ENCODE measurements at regions not wholly inside any gene's neighbourhood (a gene's known extent, or its start where the extent isn't known, plus 50 kb on each side); places are given as distances from the start of the nearest gene placed in this dataset.
"Not testable (repeated sequence)": the region's sequence is repeated elsewhere in the genome, so short reads cannot be mapped to it uniquely, and the experiment has no call there.

DNA sequence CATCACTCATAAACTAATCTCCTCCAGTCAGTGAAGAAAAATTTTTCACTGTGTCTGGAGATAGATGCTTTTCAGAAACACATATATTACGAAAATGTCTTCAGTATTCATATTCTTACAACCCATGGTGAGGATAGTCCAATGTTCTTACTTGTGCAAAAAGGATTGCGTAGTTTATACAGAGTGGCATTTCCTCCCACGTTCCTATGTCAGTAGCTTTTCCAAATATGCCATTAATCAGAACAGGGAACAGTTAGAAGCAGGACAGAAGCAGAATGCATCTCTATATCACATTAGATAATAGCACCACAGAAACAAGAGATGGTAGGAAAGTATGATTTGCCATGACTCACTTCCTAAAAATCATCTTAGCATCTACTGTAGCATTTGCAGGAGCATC is 282.9 kb downstream of the SLITRK5 start:
- DNase-seq, result no peak
- intact Hi-C loops (cut with DNase I, micrococcal nuclease), result no loop called here
- ATAC-seq, result no peak

DNA sequence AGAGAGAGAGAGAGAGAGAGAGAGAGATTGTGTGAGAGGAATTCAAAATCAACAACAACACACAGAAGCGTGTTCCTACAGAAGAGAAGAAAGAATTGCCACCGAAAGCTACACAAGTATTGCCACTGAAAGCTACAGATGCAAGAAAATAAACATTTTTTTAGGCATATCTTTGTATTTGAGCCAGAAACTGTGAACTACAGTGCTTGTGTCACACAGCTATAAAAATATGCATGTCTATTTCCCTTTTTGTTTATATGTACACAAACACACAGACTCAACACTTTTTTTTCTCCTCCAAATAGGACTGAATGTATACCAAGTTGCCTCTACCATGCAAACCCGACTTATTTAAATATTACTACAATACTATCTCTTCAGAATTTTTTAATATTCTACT is 290.4 kb downstream of the SLITRK5 start:
- intact Hi-C loops (cut with DNase I, micrococcal nuclease), result no loop called here

DNA sequence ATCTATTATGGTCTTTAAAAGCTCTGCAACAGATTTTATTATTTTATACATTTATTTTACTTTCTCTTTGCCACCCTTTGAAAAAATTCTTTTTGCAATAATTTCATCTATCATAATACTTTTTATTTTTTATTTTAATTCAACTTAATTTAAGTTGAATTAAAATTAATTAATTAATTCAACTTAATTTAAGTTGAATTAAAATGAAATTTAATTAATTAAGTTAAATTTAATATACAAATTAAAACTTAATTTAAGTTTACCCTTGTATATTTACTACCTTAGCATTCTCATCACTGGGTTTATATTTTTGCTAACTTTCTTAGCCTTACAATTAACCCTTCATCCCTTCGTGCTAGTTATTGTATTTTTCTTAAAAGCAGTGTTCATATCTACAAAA is 301.4 kb downstream of the SLITRK5 start:
- ATAC-seq, result no peak
- intact Hi-C loops (cut with DNase I, micrococcal nuclease), result no loop called here
- no peak for DNase-seq

More for the DNA sequence above, 290.4 kb downstream of the SLITRK5 start:
- DNase-seq (no peak), ATAC-seq (no peak)

DNA sequence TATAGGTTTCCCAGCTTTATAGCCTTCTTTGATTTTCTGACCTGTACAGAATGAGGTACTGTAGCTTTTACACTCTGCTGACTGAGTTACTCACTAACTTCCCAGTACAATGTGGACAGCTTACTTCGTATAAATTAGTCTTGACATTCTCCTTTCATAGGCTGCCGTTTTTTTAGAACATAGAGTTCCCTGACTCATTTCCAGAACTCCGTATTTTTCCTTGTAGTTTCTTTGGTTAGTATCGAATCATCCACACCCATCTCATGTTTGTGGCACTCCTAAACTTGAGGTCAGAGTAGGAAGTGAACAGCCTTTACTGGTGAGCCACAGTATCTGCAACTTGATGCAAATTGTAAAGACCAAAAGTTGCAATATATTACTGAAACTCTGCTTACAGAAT is 303.9 kb downstream of the SLITRK5 start:
- intact Hi-C loops (cut with DNase I, micrococcal nuclease), result no loop called here
- no peak for ATAC-seq
- no peak for DNase-seq

DNA sequence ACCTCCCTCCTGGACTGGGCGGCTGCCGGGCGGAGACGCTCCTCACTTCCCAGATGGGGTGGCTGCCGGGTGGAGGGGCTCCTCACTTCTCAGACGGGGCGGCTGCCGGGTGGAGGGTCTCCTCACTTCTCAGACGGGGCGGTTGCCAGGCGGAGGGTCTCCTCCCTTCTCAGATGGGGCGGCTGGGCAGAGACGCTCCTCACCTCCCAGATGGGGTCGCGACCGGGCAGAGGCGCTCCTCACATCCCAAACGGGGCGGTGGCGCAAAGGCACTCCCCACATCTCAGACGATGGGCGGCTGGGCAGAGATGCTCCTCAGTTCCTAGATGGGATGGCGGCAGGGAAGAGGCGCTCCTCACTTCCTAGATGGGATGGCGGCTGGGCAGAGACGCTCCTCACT is 305.5 kb downstream of the SLITRK5 start:
- intact Hi-C loops (cut with DNase I, micrococcal nuclease); DNase-seq; ATAC-seq: not testable (repeated sequence)

DNA sequence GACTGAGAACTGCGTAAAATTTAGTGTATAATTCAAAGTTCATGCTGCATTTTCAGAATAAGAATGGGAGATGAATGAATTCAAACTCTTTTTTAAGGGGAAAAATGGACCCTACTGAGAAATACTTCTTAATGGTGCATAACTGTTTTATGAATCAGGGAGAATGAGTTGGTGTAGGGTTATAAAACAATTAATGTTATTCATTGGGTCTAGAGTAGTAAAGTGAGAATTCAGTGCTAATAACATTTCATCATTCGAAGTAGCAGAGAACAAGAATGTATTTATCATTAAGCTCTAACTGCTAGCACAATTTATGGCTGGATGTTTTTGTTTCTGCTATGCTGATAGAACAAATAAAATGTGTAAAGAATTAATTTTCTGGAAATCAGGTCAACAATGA is 310.2 kb downstream of the SLITRK5 start:
- DNase-seq (no peak), ATAC-seq (no peak)
- intact Hi-C loops (cut with DNase I, micrococcal nuclease), result no loop called here

DNA sequence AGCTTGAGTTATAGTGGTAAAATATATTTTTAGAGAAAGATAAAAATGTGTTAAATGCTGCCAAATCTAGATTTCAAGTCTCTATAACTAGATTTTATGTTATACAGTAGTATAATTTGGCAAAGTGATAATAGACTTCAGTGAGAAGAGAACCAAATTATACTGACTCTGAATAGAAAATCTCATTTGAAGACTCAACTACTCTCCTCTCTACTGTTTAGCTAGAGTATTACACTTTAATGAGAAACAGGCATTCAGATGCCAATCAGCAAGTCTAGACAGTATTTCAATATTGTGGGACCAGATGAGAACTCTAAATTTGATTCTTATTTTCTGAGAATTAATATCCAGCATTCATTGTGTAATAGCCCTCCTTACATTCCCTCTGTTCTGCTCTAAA is 311.2 kb downstream of the SLITRK5 start:
- ATAC-seq (no peak), DNase-seq (no peak)
- intact Hi-C loops (cut with DNase I, micrococcal nuclease), result no loop called here

DNA sequence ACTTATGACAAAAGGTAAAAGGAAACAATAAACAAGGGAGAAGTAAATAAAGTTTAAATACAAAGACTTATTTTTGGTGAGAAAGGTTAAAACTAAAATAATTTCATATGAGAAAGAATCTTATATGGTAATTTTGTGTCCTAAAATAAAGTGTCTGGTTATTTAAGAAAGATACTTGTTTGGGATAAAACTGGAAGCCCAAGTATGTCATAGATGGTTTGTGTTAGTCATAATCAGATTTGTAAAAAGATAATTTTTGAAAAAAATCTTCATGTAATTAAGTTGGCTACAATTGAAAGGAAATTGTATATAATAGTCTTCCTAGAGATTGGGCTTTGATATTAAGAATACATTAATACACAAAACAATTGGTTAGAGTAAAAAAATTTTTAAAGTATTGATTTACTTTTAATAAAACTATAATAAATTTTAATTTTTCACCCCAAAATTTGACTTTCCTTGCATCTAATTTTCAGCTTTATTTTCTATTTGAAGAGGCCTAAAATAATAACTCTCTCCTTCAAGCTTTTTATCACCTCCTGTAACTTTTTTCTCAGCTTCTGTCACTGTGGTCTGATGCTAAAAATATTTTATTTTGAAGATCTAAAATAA is 315.6 kb downstream of the SLITRK5 start:
- intact Hi-C loops (cut with DNase I, micrococcal nuclease), result no loop called here
- DNase-seq (no peak), ATAC-seq (no peak)

DNA sequence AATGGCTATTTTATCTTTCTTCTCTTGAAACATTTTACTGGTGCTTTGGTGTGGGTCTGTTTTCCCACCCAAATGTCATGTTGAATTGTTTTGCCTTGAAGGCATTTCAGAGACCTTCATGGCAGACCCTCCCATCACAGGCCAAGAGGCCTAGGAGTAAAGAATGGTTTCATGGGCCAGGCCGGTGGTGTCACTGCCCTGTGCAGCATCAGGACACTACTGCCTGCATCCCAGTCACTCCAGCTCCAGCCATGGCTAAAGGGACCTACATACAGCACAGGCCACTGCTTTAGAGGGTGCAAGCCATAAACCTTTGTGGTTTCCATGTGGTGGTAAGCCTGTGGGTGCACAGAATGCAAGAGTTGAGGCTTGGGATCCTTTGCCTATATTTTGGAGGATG is 326.9 kb downstream of the SLITRK5 start:
- ATAC-seq (no peak), DNase-seq (no peak)
- intact Hi-C loops (cut with DNase I, micrococcal nuclease), result no loop called here

DNA sequence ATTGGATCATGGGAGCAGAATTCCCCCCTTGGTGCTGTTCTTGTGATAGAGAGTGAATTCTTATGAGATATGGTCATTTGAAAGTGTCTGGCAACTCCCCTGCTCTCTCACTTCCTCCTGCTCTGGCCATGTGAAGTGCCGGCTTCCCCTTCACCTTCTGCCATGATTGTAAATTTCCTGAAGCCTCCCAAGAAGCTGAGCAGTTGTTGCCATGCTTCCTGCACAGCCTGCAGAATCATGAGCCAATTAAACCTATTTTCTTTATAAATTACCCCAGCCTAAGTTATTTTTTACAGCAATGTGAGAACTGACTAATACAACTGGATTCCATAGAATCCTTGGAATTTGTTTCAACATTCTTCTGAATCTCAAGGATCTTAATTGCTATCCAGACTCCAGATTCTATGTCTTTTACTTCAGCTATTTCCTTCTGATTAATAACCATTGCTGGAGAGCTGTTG is 328.1 kb downstream of the SLITRK5 start:
- ATAC-seq (no peak), DNase-seq (no peak)
- intact Hi-C loops (cut with DNase I, micrococcal nuclease), result no loop called here

DNA sequence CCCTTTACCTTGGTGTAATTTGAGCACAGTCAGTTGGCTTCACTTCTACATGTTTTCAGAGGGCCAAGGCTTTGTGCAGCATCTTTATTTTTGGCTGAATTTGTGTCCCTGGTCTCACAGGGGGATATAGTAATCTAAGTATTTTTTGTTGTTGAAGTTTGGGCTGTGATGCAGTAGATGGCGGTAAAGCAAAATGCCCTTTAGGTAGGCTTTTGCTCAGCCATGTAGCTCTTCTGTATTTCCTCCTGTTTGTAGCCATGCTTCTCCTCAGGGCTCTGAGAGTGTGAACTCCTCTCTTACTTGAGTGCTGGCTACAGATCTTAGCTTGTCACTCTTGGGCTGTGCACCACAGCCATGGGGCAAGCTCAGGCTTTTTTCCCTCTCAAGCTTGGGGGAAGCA is 328.6 kb downstream of the SLITRK5 start:
- intact Hi-C loops (cut with DNase I, micrococcal nuclease), result no loop called here
- ATAC-seq (no peak), DNase-seq (no peak)

DNA sequence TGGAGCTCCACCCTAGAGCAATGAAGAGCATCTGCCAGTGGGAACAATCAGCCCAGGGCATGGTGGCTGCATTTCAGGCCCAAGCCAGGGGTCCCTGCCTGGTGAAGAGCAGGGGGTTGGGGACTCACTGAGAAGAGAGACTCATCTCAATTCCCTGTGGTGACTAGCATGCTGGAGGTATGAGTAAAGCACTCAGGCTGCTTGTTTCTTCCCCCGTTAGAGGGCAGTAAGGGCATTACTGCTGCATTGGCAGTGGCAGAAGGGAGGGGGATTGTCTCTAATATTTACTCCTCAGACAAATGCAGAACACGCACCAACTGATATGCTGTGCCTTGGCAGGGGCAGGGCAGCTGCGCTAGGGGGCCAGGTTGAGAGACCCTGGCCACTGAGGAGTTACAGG is 329.1 kb downstream of the SLITRK5 start:
- intact Hi-C loops (cut with DNase I, micrococcal nuclease), result no loop called here
- ATAC-seq, result no peak
- no peak for DNase-seq

DNA sequence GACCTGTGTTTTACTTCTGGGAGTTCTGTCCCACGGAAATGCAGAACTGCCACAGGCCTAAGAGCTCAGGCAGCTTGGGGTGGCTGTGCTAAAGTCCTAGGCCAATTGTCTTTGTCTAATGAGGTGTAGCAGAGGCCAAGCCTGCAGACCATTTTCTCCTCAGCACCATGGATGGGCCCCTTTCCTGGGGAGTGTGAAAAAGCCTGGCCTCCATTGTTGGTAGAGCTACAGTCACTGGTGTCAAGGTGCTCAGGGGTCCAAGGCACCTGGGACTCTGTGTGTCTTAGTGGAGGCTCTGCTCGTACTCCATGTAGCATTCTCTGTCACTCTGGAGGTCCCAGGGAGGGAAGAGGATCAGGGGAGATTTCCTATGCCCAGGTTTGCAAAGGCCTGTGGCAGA is 329.6 kb downstream of the SLITRK5 start:
- intact Hi-C loops (cut with DNase I, micrococcal nuclease), result no loop called here
- no peak for ATAC-seq
- DNase-seq, result no peak

DNA sequence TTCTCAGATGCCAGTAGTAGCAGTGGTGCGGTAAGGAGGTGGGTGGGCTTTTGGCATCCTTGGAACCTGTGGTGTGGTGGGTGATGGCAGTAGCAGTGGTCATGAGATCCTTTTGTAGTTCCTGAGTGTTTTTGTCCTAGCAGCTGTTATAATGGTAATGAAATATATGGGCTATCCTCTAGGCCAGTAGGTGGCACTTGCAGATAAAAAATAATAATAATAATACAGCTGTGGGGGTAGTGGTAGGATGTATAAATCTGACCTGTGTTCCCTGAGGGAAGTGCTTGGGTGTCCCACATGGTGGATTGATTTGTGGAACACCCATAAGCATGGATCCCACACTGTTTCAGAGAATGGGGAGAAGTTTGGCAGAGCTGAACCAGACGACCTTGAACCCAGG is 334.0 kb downstream of the SLITRK5 start:
- intact Hi-C loops (cut with DNase I, micrococcal nuclease), result no loop called here
- ATAC-seq (no peak), DNase-seq (no peak)

DNA sequence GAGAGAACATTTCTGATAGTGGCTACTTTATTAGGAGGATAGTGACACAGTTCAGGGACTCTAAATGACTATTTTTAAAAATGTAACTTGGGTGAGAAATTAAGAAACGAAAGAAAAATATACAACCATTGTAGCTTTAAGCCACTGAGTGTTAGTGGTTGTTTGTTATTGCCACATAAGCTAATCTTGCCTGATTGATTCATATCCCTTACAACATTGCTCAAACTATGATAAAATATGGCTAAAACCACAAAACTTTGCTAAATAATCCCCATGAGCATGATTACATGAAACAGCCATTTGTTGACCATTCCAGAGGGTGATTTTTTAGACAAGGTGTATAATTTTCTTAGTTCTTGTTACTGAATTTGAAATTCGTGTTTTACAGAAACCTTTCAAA is 343.4 kb downstream of the SLITRK5 start:
- no peak for DNase-seq
- intact Hi-C loops (cut with DNase I, micrococcal nuclease), result no loop called here
- ATAC-seq, result no peak

DNA sequence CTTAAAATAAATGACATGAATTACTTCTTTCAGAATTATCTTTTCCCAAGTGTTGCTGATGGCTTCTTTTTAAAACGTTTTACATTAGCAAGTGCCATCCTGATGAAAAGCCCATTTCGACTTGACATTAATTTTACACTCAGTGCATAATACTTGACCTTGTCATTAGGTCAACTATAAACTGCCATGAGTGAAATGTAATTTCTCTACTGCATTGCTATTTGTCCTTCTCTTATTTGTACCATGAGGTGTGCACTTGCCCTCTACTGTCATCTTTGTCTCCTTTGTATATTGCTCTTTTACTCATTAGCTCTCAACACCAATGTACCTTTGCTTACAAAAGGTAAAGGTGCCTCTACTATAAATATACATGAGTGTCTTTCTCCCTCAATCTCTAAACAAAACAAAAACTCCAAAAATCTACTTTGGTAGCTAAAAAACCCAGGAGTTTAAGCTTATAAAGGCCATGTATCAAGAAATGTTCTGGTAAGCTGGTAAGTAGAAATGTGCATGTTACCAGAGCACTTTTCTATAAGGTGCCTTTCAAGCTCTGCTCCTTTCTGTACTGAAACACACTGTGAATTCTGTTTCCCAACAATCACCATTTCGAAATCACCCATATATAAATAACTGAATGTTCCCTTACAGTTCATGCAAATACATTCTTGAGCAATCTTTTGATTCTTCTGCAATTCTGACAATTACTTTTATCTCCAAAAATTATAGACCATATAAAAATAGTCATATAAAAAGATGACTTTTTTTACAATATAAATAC is 351.4 kb downstream of the SLITRK5 start:
- intact Hi-C loops (cut with DNase I, micrococcal nuclease), result no loop called here
- no peak for ATAC-seq

DNA sequence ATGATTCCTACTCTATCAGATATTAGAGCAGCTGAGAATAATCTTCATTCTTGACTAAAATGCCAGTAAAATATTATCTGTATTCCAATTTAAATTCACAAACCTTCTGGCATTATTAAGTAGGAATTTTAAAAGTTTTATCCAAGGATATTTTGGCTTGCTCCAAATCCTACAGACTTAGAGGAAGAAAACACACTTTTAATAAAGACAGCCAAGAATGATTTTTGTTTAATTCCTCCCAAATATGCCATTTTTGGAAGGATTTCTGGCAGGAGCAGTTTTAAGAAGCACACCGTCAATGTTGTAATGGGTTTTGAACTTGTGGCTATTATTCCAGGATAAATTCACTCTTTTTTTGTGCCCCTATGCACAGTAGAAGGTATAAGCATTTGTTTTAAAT is 355.1 kb downstream of the SLITRK5 start:
- no peak for DNase-seq
- no peak for ATAC-seq
- intact Hi-C loops (cut with DNase I, micrococcal nuclease), result no loop called here

More for the DNA sequence above, 351.4 kb downstream of the SLITRK5 start:
- no peak for DNase-seq

DNA sequence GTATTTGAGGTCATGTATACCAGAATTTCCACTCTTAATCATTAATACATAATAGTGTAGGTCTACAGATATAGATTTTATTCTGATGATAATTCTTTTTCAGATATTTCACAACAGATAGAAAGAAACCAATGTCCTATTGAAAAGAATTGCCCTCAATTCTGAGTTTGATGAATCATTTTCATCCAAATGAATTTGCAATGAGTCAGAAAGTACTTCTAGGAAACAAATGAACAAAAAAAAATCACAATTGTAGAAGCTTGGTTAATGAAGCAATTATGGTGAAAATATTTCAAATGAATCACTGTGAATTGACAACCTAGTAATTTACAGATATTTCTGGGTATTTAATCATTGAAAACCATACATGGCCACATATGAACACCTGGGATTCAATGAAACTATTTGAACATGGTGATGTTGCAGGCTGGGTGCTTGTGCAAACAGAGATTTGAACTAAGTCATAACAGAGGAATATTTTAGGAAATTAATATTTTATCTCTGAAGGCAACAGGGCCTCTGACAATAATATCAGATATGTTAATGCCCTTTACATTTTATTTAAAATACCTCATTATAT is 360.9 kb downstream of the SLITRK5 start:
- ATAC-seq (no peak), DNase-seq (no peak)
- intact Hi-C loops (cut with DNase I, micrococcal nuclease), result no loop called here

DNA sequence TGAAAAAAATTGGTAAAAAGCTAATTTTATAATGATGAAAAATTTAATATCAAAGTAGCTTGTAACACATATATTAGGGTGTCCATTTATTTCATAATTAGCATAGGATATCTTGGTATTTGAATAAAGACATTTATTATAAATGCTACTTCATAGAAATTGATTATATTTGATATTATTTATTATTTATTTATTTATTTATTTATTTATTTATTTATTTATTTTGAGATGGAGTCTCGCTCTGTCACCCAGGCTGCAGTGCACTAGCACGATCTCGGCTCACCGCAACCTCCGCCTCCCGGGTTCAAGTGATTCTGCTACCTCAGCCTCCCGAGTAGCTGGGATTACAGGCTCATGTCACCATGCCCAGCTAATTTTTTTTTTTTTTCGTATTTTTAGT is 365.0 kb downstream of the SLITRK5 start:
- intact Hi-C loops (cut with DNase I, micrococcal nuclease); DNase-seq; ATAC-seq: not testable (repeated sequence)

DNA sequence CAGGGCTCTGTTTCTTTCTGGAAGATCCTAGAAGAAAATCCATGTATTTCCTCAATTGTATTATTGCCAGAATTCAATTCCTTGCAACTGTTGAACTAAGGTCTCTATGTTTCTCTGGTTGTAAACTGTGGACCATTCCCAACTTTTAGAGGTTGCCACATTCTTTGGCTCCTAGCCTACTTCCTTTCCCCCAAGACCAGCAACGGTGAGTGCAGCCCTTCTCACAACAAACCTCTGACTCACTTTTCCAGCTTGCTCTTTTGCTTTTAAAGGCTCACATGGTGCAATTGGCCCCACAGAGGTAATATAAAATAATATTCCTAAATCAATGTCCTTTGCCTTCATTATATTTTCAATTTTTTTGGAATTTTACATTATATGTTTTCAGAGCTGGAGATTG is 371.3 kb downstream of the SLITRK5 start:
- ATAC-seq (no peak), DNase-seq (no peak)
- intact Hi-C loops (cut with DNase I, micrococcal nuclease), result no loop called here

All from left colon (tissue), 2 donors.